Stimulated activated naive CD4-positive, alpha-beta T cell (primary cell): ENCODE measurements at regions not wholly inside any gene's neighbourhood (a gene's known extent, or its start where the extent isn't known, plus 50 kb on each side); places are given as distances from the start of the nearest gene placed in this dataset.
"Not testable (repeated sequence)": the region's sequence is repeated elsewhere in the genome, so short reads cannot be mapped to it uniquely, and the experiment has no call there.

Source experiments
- DNase-seq, 6 experiments: peaks; one replicate each; lab custom pipeline; 2025; lab: John Stamatoyannopoulos, UW

GRCh38 chr1:96865731-96866685, 144.4 kb downstream of the PTBP2 start:
- DNase-seq = no peak

GRCh38 chr1:96872757-96873156, 151.2 kb downstream of the PTBP2 start:
- DNase-seq = no peak

- no peak for DNase-seq
Measured at GRCh38 chr1:96878640-96879039, 157.1 kb downstream of the PTBP2 start.

- DNase-seq = no peak
Measured at GRCh38 chr1:96880626-96881025, 159.0 kb downstream of the PTBP2 start.

GRCh38 chr1:96882096-96882495, 160.5 kb downstream of the PTBP2 start:
- DNase-seq = no peak

GRCh38 chr1:96886474-96886873, 164.9 kb downstream of the PTBP2 start:
- no peak for DNase-seq

- no peak for DNase-seq
Measured at GRCh38 chr1:96887501-96887900, 165.9 kb downstream of the PTBP2 start.

- DNase-seq = no peak
Measured at GRCh38 chr1:96901783-96902363, 180.3 kb downstream of the PTBP2 start.

- no peak for DNase-seq
Measured at GRCh38 chr1:96912248-96912647, 190.7 kb downstream of the PTBP2 start.

GRCh38 chr1:96915701-96916100, 194.1 kb downstream of the PTBP2 start:
- DNase-seq = not testable (repeated sequence)

GRCh38 chr1:96918406-96918805, 196.8 kb downstream of the PTBP2 start:
- no peak for DNase-seq

GRCh38 chr1:96922181-96922580, 200.6 kb downstream of the PTBP2 start:
- DNase-seq = no peak

- DNase-seq = no peak
Measured at GRCh38 chr1:96923753-96924152, 202.2 kb downstream of the PTBP2 start.

GRCh38 chr1:96926176-96926575, 204.6 kb downstream of the PTBP2 start:
- no peak for DNase-seq

- no peak for DNase-seq
Measured at GRCh38 chr1:96927125-96927524, 205.5 kb downstream of the PTBP2 start.

- DNase-seq = no peak
Measured at GRCh38 chr1:96931136-96931535, 209.6 kb downstream of the PTBP2 start.

- DNase-seq = no peak
Measured at GRCh38 chr1:96934282-96934681, 212.7 kb downstream of the PTBP2 start.

GRCh38 chr1:96944432-96945092, 223.0 kb downstream of the PTBP2 start:
- DNase-seq = no peak

- DNase-seq = no peak
Measured at GRCh38 chr1:96945509-96946084, 224.0 kb downstream of the PTBP2 start.

- no peak for DNase-seq
Measured at GRCh38 chr1:96955307-96956012, 233.9 kb downstream of the PTBP2 start.

GRCh38 chr1:96962216-96962615, 240.6 kb downstream of the PTBP2 start:
- DNase-seq = no peak

- no peak for DNase-seq
Measured at GRCh38 chr1:96962751-96963211, 241.2 kb downstream of the PTBP2 start.
